ENCODE measurements at regions not wholly inside any gene's neighbourhood (a gene's known extent, or its start where the extent isn't known, plus 50 kb on each side); places are given as distances from the start of the nearest gene placed in this dataset.
"Not testable (repeated sequence)": the region's sequence is repeated elsewhere in the genome, so short reads cannot be mapped to it uniquely, and the experiment has no call there.

DNA sequence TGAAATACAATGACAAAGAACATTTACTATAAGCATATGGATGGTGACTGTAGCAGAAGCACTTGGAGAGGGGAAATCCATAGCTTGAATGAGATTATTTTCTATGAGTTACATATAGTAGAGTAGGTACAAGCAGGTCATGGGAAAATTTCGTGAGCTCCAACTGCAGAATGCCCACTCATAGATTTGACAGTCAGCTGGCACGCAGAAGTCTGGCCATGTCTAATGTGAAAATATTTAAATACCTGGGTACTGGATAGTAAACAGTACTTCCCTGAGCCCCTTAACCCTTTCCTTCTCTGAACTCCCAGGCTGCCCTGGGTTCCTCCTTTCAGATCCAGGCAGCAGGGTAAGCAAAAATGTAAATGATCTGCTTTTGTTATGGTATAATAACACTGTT is 209.7 kb downstream of the OTUD1 start:
- DNase-seq (ENCODE audit: low read depth) = no peak

DNA sequence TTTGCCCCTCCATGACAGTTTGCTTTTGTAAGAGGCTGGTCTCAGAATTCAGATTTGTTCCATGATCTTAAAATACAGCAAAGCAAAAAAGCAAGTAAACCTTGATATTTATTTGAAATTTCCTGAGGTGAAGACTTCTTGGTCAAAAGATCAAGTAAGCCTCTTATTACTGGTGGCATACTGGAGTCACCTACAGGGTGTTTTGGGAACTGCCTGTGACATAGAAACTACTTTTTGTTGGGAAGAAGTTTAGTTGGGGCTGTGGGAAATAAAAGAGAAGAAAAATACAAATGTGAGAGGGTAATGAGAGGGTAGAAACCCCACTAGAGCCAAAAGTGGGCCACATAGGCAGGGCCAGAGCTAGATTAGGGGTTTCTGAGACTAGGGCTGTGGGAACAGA is 217.9 kb downstream of the OTUD1 start:
- no peak for DNase-seq (ENCODE audit: low read depth)

DNA sequence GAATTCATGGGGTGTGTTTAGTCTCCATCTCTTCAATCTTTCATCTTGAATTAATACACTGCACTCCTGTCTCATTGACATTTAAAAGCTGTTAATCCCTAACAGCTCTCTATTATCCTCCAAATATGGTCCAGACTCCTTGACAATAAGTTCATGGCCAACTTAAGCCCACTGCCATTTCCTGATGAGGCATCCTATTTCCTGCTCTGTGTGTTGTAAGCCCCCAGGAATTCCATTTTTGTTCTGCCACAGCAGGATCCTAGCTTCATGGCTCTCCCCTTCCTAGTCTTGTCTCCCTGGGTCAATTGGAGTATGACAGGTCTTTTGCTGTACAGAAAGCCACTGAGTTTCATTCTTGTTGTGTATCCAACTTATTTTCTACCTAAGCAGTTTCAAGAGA is 218.8 kb downstream of the OTUD1 start:
- no peak for DNase-seq (ENCODE audit: low read depth)

DNA sequence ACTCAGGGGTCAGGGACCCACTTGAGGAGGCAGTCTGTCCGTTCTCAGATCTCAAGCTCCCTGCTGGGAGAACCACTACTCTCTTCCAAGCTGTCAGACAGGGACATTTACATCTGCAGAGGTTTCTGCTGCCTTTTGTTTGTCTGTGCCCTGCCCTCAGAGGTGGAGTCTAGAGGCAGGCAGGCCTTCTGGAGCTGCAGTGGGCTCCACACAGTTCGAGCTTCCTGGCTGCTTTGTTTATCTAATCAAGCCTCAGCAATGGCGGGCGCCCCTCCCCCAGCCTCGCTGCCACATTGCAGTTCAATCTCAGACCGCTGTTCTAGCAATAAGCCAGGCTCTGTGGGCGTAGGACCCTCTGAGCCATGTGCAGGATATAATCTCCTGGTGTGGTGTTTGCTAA is 233.0 kb downstream of the OTUD1 start:
- not testable (repeated sequence) for DNase-seq (ENCODE audit: low read depth)

DNA sequence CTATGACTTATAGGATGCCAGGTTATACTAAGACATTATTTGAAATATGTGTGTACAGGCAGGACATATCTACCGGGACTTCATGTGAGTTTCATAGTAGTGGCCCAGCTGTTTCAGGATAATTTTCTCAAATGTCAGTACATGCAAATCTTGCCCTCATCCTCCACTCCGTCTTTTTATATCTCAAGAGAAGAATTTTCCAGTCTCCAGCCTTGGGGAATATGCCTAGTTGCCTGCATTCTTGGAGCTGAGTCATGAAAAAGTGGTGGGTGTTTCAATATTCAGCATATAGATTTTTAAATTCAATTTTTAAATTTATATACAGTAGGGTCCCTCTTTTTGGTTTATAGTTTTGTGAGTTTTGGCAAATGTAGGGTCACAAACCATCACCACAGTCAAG is 236.7 kb downstream of the OTUD1 start:
- DNase-seq (ENCODE audit: low read depth) = no peak

DNA sequence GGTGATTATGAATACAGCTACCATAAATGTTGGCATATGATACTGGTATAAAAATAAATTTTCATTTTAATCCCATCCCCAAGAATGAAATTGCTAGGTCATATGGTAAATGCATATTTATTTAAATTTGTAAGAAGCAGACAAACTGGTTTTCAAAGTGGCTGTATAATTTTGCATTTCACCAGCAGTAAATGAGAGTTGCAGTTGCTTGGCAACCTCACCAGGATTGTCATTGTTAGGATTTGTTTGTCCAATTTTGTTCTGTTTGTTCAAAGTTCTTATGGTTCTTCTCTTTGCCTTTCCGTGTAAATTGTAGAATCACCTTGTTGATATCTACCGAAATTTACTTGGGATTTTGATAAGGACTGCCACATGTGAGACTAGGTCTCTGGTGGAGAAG is 237.4 kb downstream of the OTUD1 start:
- DNase-seq (ENCODE audit: low read depth) = no peak

DNA sequence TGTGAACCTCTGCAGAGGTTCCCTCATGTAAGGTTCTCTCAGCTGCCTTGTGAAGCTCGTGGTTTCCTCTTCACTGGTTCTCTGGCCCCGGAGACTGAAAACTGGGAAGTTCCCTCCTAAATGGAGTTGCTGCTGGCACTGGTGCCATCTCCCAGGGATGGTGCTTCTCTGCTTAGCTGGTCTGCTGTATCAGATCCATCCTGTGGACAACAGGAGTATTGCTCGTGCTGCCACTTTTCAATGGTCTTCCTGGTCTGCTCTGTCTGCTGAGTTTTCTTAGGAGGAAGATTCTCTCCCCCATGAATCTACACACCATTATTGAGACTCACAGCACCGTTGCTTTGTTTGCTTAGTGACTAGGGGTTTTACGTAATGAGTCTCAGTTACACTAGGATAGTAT is 247.8 kb downstream of the OTUD1 start:
- DNase-seq (ENCODE audit: low read depth) = no peak

DNA sequence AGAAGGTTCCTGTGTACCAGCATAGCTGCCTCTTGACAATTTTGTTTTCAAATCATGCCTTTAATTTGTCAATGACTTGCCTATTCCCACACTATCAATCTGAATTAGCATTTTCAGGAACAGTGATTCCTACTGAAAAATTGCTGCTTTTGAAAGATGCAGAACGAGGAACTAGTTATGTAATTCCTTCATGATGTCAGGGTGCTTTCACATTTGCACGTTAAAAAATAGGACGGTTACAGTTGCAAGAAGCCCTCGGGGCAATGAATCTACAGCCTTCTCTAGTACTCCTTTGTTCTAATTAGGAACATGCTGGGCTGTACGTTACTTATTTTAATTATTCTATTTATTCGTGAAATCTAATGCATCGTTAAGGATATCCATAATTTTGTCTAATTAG is 253.9 kb downstream of the OTUD1 start:
- DNase-seq (ENCODE audit: low read depth) = no peak

DNA sequence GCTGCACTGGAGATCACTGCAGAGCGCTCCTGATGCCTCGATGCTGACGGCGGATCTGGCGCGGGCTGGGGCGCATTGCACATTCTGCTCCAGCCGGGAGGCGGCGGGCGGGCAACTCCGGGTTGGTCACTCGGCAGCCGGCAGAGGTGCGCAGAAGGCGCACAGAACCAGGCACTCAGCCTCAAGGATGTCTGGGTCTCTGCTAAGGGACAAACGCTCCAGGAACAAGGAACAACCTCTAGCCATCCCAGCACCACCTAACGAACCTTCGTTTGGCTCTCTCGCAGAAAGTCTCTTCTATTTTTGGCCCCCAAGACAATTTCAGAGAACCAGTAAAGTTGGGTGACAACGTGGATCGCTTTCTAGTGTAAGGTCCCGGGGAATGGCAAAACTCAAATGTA is 254.6 kb downstream of the OTUD1 start:
- DNase-seq (ENCODE audit: low read depth) = no peak

DNA sequence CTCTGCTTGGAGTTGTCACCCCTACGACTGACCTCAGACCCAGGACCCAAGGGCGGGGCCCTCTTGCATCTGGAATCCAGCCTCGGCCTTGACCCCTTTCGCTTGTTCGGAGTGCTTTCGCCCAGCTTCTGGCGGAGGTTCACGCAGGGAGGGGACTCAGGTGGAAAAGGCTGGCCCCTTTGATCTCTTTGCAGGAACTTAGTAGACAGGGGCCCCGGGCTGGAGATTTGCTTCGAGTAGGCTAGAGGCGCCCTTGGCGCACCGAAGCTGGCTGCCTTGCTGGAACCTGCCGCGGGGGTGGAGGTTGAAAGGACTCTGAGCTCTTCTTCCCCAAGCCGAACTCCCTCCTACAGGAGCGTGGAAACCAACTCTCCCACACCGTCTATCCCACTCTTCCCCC is 255.1 kb downstream of the OTUD1 start:
- no peak for DNase-seq (ENCODE audit: low read depth)

DNA sequence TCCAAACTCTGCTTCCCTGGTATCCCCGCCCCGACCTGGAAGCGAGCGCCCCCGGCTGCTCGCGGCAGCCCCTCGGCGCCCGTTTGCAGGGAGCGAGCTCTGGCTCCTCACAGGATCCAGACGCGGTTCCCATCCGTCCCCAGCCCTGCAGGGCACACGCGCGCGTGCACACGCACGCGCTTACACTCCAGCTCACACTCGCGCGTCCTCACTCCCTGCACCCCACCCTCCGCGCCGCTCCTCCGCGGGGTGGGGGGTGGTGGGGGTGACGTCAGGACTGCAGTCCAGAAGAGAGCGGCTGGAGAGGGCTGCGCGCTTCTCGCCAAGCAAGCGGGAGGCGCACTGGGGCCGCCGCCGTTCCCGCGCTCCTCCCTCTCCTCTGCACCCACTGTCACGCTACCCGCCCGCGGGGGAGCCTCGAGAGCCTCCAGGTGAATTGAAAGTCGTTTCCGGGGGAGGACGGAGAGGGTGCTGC is 255.6 kb downstream of the OTUD1 start:
- no peak for DNase-seq (ENCODE audit: low read depth)

DNA sequence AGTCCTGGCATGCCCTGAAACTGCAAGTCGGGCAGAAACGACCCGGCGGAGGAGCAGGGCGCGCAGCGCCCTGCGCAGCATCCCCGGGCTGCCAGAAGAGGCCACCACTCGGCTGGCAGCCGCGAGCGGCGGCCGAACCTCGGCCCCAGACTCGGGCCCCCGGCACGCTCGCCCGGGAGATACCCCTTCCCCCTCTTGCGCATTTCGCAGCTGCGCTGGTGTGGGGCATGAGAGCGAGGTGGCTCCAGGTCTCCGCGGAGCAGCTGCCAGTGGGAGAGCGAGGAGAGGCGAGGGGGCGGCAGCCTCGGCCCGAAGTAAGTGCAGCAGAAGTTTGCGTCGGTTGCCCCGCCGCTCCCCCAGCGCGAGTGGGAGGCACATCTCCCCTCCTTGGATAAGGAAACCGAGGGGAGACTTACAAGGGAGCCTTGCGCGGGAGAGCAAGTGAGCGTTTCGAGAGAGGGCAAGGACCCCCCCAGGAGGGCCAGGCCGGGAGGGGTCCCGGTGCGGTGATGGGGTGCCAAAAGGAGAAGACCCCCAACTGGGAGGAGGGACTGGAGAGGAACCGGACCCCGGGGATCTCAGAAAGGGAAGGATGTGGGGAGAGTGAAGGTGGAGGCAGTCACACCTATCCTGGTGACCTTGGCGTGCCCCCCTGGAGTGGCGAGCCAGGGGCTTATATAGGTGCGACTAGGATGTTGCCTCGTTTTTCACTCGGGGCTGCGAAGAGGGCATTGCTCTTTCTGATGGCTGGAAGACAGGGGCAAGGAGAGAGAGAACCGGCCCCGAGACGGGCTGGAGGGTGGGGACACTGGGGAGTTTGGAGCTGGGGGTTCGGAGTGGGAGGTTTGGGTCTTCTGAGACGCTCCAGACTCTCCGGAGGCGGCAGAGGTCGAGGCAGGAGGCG is 256.3 kb downstream of the OTUD1 start:
- no peak for DNase-seq (ENCODE audit: low read depth)

DNA sequence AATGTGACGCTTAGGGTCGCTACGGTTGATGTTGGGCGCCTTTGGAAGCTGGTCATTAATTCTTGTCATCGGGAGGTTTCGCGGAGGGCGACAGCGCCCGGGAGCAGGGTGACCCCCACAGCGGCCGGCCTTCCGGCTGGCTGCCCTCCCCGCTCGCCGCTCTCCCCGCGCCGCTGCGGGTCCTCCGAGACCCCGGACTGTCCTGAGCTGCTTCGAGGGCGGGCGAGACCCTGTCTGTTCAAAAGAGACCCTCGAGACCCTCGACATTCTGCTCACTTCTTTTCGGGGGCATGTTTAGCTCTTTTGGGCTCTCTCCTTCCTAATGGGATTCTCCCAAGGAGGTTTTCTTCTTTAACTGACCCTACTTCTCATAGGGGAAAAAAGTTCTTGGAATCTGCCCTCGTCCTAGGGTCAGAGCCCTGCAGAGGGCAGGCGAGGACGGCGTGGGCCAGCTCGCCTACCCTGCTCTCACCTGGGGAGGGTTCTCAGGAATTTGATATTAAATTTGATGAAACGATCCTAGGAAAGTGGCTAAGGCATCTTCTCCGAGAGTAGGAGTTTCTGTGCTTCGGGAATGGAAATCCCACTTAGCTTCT is 257.0 kb downstream of the OTUD1 start:
- no peak for DNase-seq (ENCODE audit: low read depth)

DNA sequence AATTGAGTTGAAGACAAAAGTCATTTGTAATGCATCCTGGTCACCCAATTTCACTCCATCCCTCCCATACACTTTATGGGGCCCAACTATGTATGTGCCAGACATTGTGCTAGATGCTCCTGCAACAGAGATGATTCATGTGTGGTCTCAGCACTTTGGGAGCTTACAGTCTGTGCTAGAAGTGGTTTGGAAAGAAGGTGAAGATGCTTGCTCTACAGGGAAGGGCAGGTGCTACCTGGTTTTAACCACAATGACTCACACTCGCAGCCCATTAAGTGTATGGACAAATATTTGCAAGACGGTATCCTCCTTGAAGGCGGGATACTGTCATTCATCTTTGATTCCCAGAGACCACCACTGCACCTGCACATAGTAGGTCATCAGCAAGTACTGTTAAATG is 257.6 kb downstream of the OTUD1 start:
- DNase-seq (ENCODE audit: low read depth) = no peak

DNA sequence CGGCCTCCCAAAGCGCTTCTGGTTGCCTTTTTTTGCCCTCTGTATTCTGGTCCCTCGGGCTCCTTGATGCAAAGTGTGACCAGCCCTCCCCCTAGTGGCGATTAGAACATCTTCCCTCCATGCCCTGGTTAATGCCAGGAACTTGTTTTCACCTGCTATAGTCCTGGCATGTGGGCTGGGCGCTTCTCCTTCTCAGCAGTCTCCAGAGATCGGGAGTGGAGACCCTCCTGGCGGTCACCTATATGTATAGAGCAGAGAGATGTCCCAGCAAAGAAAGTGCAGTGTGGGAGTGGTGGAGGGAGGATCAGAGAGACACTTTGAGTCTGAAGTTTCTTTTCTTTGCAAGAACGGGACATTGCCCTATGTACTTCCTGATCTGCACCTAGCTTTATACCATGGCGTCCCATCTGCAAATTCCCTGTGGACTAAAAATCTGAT is 264.1 kb downstream of the OTUD1 start:
- peak; percentile 47 for DNase-seq (ENCODE audit: low read depth)

DNA sequence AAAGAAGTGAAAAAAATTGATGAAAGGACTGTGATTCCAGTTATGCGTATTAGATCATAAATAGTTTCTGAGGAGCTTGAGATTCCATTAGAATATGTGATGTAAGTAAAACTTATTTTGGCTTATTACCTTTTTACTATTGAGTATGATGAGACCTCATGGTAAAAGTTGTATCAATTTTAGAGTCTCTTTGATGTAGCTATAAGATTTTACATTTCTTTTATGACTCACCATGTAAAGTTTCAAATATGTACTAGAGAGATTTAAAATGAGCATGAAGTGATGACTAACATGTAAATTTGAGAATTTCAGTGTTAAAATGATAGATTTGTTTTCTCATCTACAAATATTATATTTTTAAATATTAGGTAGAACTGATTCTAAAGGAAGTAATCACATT is 276.5 kb downstream of the OTUD1 start:
- no peak for DNase-seq (ENCODE audit: low read depth)

DNA sequence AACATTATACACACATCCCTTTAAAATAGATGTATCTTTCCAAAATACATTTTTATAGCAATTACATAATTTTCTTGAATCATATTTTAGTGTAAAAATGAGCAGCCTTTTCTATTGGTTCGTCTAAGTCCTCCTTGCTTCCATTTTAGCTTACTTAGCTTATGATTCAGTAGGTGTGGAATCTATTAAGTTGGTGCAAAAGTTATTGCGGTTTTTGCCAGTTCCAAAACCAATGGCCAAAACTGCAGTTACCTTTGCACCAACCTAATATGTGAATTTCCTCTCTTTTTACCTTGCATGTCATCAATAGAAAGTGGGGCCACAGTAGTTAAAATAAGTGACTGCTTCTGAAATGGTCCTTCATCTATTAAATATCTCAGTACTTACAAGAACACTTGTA is 279.0 kb downstream of the OTUD1 start:
- DNase-seq (ENCODE audit: low read depth) = no peak

DNA sequence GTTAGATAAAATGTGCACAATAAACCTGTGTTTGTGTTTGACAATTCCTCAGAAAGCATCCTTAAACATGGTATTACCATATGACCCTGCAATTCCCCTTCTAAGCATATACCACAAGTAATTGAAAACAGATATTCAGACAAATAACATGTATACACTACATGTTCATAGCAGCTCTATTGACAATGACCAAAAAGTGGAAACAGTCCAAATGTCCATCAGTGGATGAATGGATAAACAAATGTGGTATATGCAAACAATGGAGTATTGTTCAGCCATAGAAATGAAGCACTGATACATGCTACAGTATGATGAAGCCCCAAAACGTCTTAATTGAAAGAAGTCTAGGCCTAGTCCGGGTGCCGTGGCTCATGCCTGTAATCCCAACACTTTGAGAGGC is 280.1 kb downstream of the OTUD1 start:
- DNase-seq (ENCODE audit: low read depth) = no peak

DNA sequence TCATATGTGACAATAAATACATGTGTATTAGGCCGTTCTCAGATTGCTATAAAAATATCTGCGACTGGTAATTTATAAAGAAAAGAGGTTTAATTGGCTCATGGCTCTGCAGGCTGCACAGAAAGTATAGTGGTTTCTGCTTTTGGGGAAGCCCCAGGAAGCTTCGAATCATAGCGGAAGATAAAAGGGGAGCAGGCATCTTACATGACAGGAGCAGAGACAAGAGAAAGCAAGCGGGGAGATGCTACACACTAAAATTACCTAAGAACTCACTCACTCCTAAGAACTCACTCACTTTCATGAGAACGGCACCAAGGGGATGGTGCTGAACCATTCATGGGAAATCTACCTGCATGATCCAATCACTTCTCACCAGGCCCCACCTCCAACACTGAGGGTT is 284.9 kb downstream of the OTUD1 start:
- DNase-seq (ENCODE audit: low read depth) = no peak

DNA sequence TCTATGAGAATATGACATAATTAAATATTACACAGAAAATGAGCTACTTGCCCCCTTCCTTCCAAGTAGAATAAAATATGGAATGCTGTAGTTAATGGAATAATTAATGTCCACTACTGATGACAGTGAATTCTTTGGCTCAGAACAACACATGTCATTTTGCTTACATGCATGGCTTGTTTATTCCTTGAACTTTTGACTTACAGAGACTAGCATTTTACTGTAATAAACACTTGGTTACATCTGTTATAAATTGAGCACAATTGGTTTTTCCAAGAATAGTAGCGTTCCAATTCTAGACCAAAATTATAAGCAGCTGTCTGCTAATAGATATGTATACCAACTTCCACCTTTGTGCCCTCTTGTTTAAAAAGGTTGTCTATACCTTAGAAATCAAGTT is 286.7 kb downstream of the OTUD1 start:
- no peak for DNase-seq (ENCODE audit: low read depth)

DNA sequence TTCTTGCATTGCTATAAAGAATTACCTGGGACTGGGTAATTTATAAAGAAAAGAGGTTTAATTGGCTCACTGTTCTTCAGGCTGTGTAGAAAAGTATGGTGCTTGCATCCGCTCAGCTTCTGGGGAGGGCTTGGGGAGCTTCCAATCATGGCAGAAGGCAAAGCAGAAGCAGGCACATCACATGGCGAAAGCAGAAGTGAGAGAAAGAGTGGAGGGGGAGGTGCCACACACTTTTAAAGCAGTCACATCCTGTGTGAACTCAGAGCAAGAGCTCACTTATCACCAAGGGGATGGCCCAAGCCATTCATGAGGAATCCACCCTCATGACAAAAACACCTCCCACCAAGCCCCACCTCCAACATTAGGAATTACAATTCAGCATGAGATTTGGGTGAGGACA is 303.5 kb downstream of the OTUD1 start:
- no peak for DNase-seq (ENCODE audit: low read depth)

DNA sequence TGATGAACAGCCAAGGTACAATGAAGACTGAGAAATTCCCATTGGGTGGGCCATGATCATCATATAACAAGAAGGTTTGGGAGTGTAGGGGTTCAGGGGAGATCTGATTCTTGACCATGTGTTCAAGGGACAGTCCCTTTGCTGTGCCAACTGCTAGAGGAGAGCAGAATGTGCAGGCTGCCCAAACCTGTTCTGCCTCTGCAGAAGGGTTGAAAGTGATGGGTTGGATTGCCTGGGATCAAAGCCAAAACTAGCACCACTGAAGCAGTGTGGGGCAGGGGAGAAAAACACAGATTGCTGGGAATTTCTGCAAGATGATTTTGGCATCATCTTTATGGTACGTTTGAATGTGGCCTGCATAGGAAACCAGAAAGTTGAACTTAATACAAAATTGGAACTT is 303.9 kb downstream of the OTUD1 start:
- DNase-seq (ENCODE audit: low read depth) = no peak

DNA sequence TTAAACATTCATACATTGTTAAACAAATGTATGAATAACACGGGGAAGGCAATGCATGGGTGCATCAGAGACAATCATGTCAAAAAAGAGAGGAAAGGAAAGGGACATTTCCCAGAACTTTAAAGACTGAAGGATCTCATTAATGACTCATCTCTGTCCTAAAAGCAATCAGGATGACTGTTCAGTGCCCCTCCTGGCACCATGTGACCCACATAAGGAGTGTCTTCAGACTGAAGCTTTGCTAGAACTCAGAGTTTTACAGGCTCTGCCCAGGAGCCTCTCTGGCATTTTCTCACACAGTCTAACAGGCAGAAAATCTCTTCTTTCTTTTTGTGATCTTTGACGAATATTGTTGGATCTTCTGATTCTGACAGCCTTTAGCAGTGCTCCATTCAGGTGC is 315.3 kb downstream of the OTUD1 start:
- no peak for DNase-seq (ENCODE audit: low read depth)

DNA sequence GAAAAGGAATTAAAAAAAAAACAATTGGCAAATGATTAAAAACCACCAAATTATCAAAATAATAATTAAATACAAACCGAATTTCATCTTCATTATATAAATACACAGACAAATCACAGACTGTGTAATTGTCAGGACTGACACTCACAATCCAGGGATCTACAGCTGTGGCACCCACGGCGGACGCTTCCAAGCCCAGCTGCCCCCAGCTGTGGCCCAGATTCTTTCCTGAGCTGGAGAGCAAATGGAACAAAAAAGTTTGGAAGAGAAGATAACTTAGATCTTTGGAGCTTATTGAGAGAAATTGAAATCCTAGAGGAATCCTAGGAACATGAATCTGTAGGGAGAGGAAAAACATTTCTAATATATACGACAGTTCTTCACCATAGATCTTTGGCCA is 316.1 kb downstream of the OTUD1 start:
- no peak for DNase-seq (ENCODE audit: low read depth)
